ENCODE measurements at regions not wholly inside any gene's neighbourhood (a gene's known extent, or its start where the extent isn't known, plus 50 kb on each side); places are given as distances from the start of the nearest gene placed in this dataset.

- Histone ChIP-seq H3K36me3 (ENCODE audit: control insufficient read depth, insufficient read depth, low read length) (no peaks in the 10 kb centered on the region), H3K4me3 (ENCODE audit: low read depth in 2 of 2, low read length in 2 of 2) (no peak overlapping the region), H3K9me3 (ENCODE audit: control insufficient read depth, insufficient read depth, low read depth, low read length) (no peaks in the 10 kb centered on the region), H3K4me1 (ENCODE audit: control insufficient read depth, insufficient read depth, low read length) (no peaks in the 10 kb centered on the region), H3K27me3 (ENCODE audit: control insufficient read depth, insufficient read depth, low read length) (no peaks in the 10 kb centered on the region), H3K27ac (ENCODE audit: low read length) (no peak overlapping the region)
- intact Hi-C loops (cut with micrococcal nuclease; ENCODE audit: unreplicated experiment), result no loop called here
- ChIA-PET CTCF (no interaction called here), POLR2A (no interaction called here)
- ATAC-seq (no peak), DNase-seq (ENCODE audit: low read depth, low spot score) (no peak)
- no TSS peak for BruUV-seq (replicated peaks)
- TF ChIP-seq CTCF (IDR thresholded peaks at IDR 0.05), result no peak
- no peak for TF ChIP-seq SIN3A (IDR thresholded peaks at IDR 0.05; ENCODE audit: borderline replicate concordance, insufficient read depth, low read depth, low read length)
- TF ChIP-seq REST (IDR thresholded peaks at IDR 0.05; ENCODE audit: insufficient read depth in 1 of 2, low read depth in 2 of 2, low read length in 1 of 2), result no peak
- TF ChIP-seq TCF7L2 (IDR thresholded peaks at IDR 0.05; ENCODE audit: low read depth, low read length), result no peak
- no peak for TF ChIP-seq POLR2AphosphoS5 (IDR thresholded peaks at IDR 0.05; ENCODE audit: low read depth, low read length)
- in situ Hi-C loops (cut with HindIII; ENCODE audit: low pct_unique_long_range_greater_than_20kb, low sequenced_read_pairs), result no loop called here
These were observed 199.6 kb downstream of the SYK start for GRCh38 chr9:91001146-91001611.

GRCh38 chr9:91004484-91004883 is 202.9 kb downstream of the SYK start:
- Histone ChIP-seq H3K9me3 (ENCODE audit: control insufficient read depth, insufficient read depth, low read depth, low read length) (no peaks in the 10 kb centered on the region), H3K27ac (ENCODE audit: low read length) (no peak overlapping the region), H3K36me3 (ENCODE audit: control insufficient read depth, insufficient read depth, low read length) (no peaks in the 10 kb centered on the region), H3K4me1 (ENCODE audit: control insufficient read depth, insufficient read depth, low read length) (no peaks in the 10 kb centered on the region), H3K27me3 (ENCODE audit: control insufficient read depth, insufficient read depth, low read length) (no peaks in the 10 kb centered on the region), H3K4me3 (ENCODE audit: low read depth in 2 of 2, low read length in 2 of 2) (no peak overlapping the region)
- BruUV-seq (replicated peaks), result no TSS peak
- TF ChIP-seq CTCF (IDR thresholded peaks at IDR 0.05) (no peak), REST (IDR thresholded peaks at IDR 0.05; ENCODE audit: insufficient read depth in 1 of 2, low read depth in 2 of 2, low read length in 1 of 2) (no peak), POLR2AphosphoS5 (IDR thresholded peaks at IDR 0.05; ENCODE audit: low read depth, low read length) (no peak), SIN3A (IDR thresholded peaks at IDR 0.05; ENCODE audit: borderline replicate concordance, insufficient read depth, low read depth, low read length) (no peak), TCF7L2 (IDR thresholded peaks at IDR 0.05; ENCODE audit: low read depth, low read length) (no peak)
- no peak for DNase-seq (ENCODE audit: low read depth, low spot score)
- in situ Hi-C loops (cut with HindIII; ENCODE audit: low pct_unique_long_range_greater_than_20kb, low sequenced_read_pairs) (no loop called here), intact Hi-C loops (cut with micrococcal nuclease; ENCODE audit: unreplicated experiment) (no loop called here)
- POLR2A ChIA-PET, result no interaction called here
- ATAC-seq, result no peak
- CTCF ChIA-PET, result no interaction called here
